ENCODE measurements at regions not wholly inside any gene's neighbourhood (a gene's known extent, or its start where the extent isn't known, plus 50 kb on each side); places are given as distances from the start of the nearest gene placed in this dataset.

GRCh38 chrX:39855748-39856129, 242.0 kb downstream of the BCOR start:
- Histone ChIP-seq H3K4me2 (ENCODE audit: low read length) (no peak overlapping the region), H2AFZ (ENCODE audit: low read depth, low read length) (no peak overlapping the region)

GRCh38 chrX:39856472-39857121, 241.2 kb downstream of the BCOR start:
- Histone ChIP-seq H3K9me3 (ENCODE audit: low read length) (no peaks in the 10 kb centered on the region), H3K27ac (ENCODE audit: low read length) (no peak overlapping the region), H3K9me2 (ENCODE audit: insufficient read depth, low read length) (no peaks in the 10 kb centered on the region), H3K36me3 (ENCODE audit: insufficient read depth, low read length) (no peaks in the 10 kb centered on the region), H3K79me2 (replicated peaks; ENCODE audit: insufficient read depth, low read length) (no peaks in the 10 kb centered on the region), H3K4me2 (ENCODE audit: low read length) (no peak overlapping the region), H3K9ac (ENCODE audit: low read length) (no peak overlapping the region), H3K4me3 (ENCODE audit: low read length) (no peak overlapping the region), H4K20me1 (ENCODE audit: insufficient read depth) (no peaks in the 10 kb centered on the region), H3F3A (ENCODE audit: insufficient read depth, low read length, poor library complexity, severe bottlenecking) (no peaks in the 10 kb centered on the region), H3K27me3 (ENCODE audit: insufficient read depth, low read depth, low read length) (no peaks in the 10 kb centered on the region), H2AFZ (ENCODE audit: low read depth, low read length) (no peak overlapping the region)
- no peak for TF ChIP-seq REST (IDR thresholded peaks at IDR 0.05; ENCODE audit: borderline replicate concordance)
- TF ChIP-seq CTCF (IDR thresholded peaks at IDR 0.05; ENCODE audit: poor library complexity, severe bottlenecking): no peak
- TF ChIP-seq EZH2 (IDR thresholded peaks at IDR 0.05; ENCODE audit: borderline replicate concordance, insufficient read depth, low read length, poor library complexity, severe bottlenecking): no peak
- no peak for TF ChIP-seq TAF1 (IDR thresholded peaks at IDR 0.05; ENCODE audit: low read depth)
- TF ChIP-seq MXI1 (conservative IDR thresholded peaks at IDR 0.05; ENCODE audit: poor library complexity, severe bottlenecking): no peak
- TF ChIP-seq POLR2AphosphoS5 (IDR thresholded peaks at IDR 0.05): no peak

More at GRCh38 chrX:39855748-39856129, 242.0 kb downstream of the BCOR start:
- Histone ChIP-seq H3K9me2 (ENCODE audit: insufficient read depth, low read length) (no peaks in the 10 kb centered on the region), H3K27me3 (ENCODE audit: insufficient read depth, low read depth, low read length) (no peaks in the 10 kb centered on the region), H3K36me3 (ENCODE audit: insufficient read depth, low read length) (no peaks in the 10 kb centered on the region), H4K20me1 (ENCODE audit: insufficient read depth) (no peaks in the 10 kb centered on the region), H3K9ac (ENCODE audit: low read length) (no peak overlapping the region), H3K4me3 (ENCODE audit: low read length) (no peak overlapping the region), H3F3A (ENCODE audit: insufficient read depth, low read length, poor library complexity, severe bottlenecking) (no peaks in the 10 kb centered on the region), H3K9me3 (ENCODE audit: low read length) (no peaks in the 10 kb centered on the region), H3K79me2 (replicated peaks; ENCODE audit: insufficient read depth, low read length) (no peaks in the 10 kb centered on the region), H3K27ac (ENCODE audit: low read length) (no peak overlapping the region)
- no peak for TF ChIP-seq CTCF (IDR thresholded peaks at IDR 0.05; ENCODE audit: poor library complexity, severe bottlenecking)
- TF ChIP-seq SMC3 (conservative IDR thresholded peaks at IDR 0.05; ENCODE audit: poor library complexity): no peak
- no peak for TF ChIP-seq TAF1 (IDR thresholded peaks at IDR 0.05; ENCODE audit: low read depth)
- TF ChIP-seq REST (IDR thresholded peaks at IDR 0.05; ENCODE audit: borderline replicate concordance): no peak
- TF ChIP-seq RAD21 (conservative IDR thresholded peaks at IDR 0.05): no peak
- TF ChIP-seq EP300 (conservative IDR thresholded peaks at IDR 0.05; ENCODE audit: poor library complexity, severe bottlenecking): no peak
- TF ChIP-seq POLR2AphosphoS5 (IDR thresholded peaks at IDR 0.05): no peak
- no peak for TF ChIP-seq EZH2 (IDR thresholded peaks at IDR 0.05; ENCODE audit: borderline replicate concordance, insufficient read depth, low read length, poor library complexity, severe bottlenecking)
- TF ChIP-seq MXI1 (conservative IDR thresholded peaks at IDR 0.05; ENCODE audit: poor library complexity, severe bottlenecking): no peak
